ENCODE measurements at regions not wholly inside any gene's neighbourhood (a gene's known extent, or its start where the extent isn't known, plus 50 kb on each side); places are given as distances from the start of the nearest gene placed in this dataset.

GRCh38 chr1:184214128-184214527 lies 162.6 kb downstream of the TSEN15 start:
- peaks cover 8% of the 10 kb centered on the region for H3K27me3 Mint-ChIP-seq
- DNase-seq, result no peak
- no peak overlapping the region for H3K4me3 Mint-ChIP-seq
- TF ChIP-seq CTCF (IDR thresholded peaks at IDR 0.05), result no peak
- ChIA-PET POLR2A (no interaction called here), CTCF (no interaction called here)
- ATAC-seq, result no peak
- no peak overlapping the region for H3K27ac Mint-ChIP-seq
- no peaks in the 10 kb centered on the region for H3K4me1 Mint-ChIP-seq (ENCODE audit: low read depth)
- no peaks in the 10 kb centered on the region for H3K36me3 Mint-ChIP-seq (ENCODE audit: low read depth)
- no peaks in the 10 kb centered on the region for H3K9me3 Mint-ChIP-seq
- intact Hi-C loops (cut with micrococcal nuclease), result no loop called here

GRCh38 chr1:184215274-184215925 lies 163.9 kb downstream of the TSEN15 start:
- ChIA-PET POLR2A (no interaction called here), CTCF (no interaction called here)
- Mint-ChIP-seq H3K9me3 (no peaks in the 10 kb centered on the region), H3K4me1 (ENCODE audit: low read depth) (no peaks in the 10 kb centered on the region), H3K4me3 (no peak overlapping the region), H3K36me3 (ENCODE audit: low read depth) (no peaks in the 10 kb centered on the region), H3K27ac (no peak overlapping the region), H3K27me3 (peaks cover 8% of the 10 kb centered on the region)
- ATAC-seq, result no peak
- TF ChIP-seq CTCF (IDR thresholded peaks at IDR 0.05), result no peak
- DNase-seq, result no peak
- intact Hi-C loops (cut with micrococcal nuclease), result no loop called here

- no peaks in the 10 kb centered on the region for H3K4me1 Mint-ChIP-seq (ENCODE audit: low read depth)
- H3K27ac Mint-ChIP-seq, result no peak overlapping the region
- no peak overlapping the region for H3K4me3 Mint-ChIP-seq
- TF ChIP-seq CTCF (IDR thresholded peaks at IDR 0.05), result no peak
- no peak for DNase-seq
- H3K27me3 Mint-ChIP-seq, result peaks cover 8% of the 10 kb centered on the region
- no peaks in the 10 kb centered on the region for H3K36me3 Mint-ChIP-seq (ENCODE audit: low read depth)
- ChIA-PET POLR2A (no interaction called here), CTCF (no interaction called here)
- H3K9me3 Mint-ChIP-seq, result no peaks in the 10 kb centered on the region
- ATAC-seq, result no peak
- intact Hi-C loops (cut with micrococcal nuclease), result no loop called here
Observed at GRCh38 chr1:184218458-184219075, 167.0 kb downstream of the TSEN15 start.

GRCh38 chr1:184219414-184219813 lies 167.4 kb upstream of the C1orf21 start:
- DNase-seq, result no peak
- no peak for ATAC-seq
- CTCF ChIA-PET, result interaction anchor here (1.2 to 1.4 kb wide), 2 partner anchors 20 to 144 kb away, joined by 5 to 7 read pairs; no protein-coding TSS in a partner anchor
- Mint-ChIP-seq H3K36me3 (ENCODE audit: low read depth) (no peaks in the 10 kb centered on the region), H3K4me3 (no peak overlapping the region), H3K27me3 (peaks cover 8% of the 10 kb centered on the region), H3K4me1 (ENCODE audit: low read depth) (no peaks in the 10 kb centered on the region), H3K27ac (no peak overlapping the region), H3K9me3 (no peaks in the 10 kb centered on the region)
- POLR2A ChIA-PET, result no interaction called here
- TF ChIP-seq CTCF (IDR thresholded peaks at IDR 0.05), result no peak
- intact Hi-C loops (cut with micrococcal nuclease), result no loop called here

- DNase-seq (no peak), ATAC-seq (no peak)
- Mint-ChIP-seq H3K9me3 (no peaks in the 10 kb centered on the region), H3K4me1 (ENCODE audit: low read depth) (no peaks in the 10 kb centered on the region), H3K27me3 (peaks cover 7% of the 10 kb centered on the region), H3K27ac (no peak overlapping the region), H3K4me3 (no peak overlapping the region), H3K36me3 (ENCODE audit: low read depth) (no peaks in the 10 kb centered on the region)
- intact Hi-C loops (cut with micrococcal nuclease), result loop anchor here (10.0 kb wide), 1 partner anchor 565 kb away; the partner anchor contains the start of gene APOBEC4
- ChIA-PET CTCF (interaction anchor here (1.2 to 1.6 kb wide), 3 partner anchors 20 to 444 kb away, joined by 4 to 7 read pairs (median 5); no protein-coding TSS in a partner anchor), POLR2A (no interaction called here)
- no peak for TF ChIP-seq CTCF (IDR thresholded peaks at IDR 0.05)
Observed at GRCh38 chr1:184219883-184220282, 166.9 kb upstream of the C1orf21 start.
